ENCODE measurements at regions not wholly inside any gene's neighbourhood (a gene's known extent, or its start where the extent isn't known, plus 50 kb on each side); places are given as distances from the start of the nearest gene placed in this dataset.

- no peak for TF ChIP-seq EGR1 (IDR thresholded peaks at IDR 0.05)
- no peak for TF ChIP-seq FOXM1 (IDR thresholded peaks at IDR 0.05; ENCODE audit: borderline replicate concordance, low read depth)
- TF ChIP-seq USF1 (IDR thresholded peaks at IDR 0.05), result no peak
- TF ChIP-seq TAF1 (IDR thresholded peaks at IDR 0.05; ENCODE audit: low read depth), result no peak
- no peak for TF ChIP-seq CREB1 (IDR thresholded peaks at IDR 0.05; ENCODE audit: low read depth)
- TF ChIP-seq REST (IDR thresholded peaks at IDR 0.05; ENCODE audit: low read depth), result no peak
- no peak for TF ChIP-seq EP300 (IDR thresholded peaks at IDR 0.05; ENCODE audit: borderline replicate concordance)
- TF ChIP-seq TEAD4 (IDR thresholded peaks at IDR 0.05), result no peak
- no peak for TF ChIP-seq RAD21 (IDR thresholded peaks at IDR 0.05; ENCODE audit: low read depth)
- no peak for TF ChIP-seq ZBTB7A (IDR thresholded peaks at IDR 0.05; ENCODE audit: low read depth)
- no peak for TF ChIP-seq NFIC (IDR thresholded peaks at IDR 0.05)
- no peak for TF ChIP-seq YY1 (IDR thresholded peaks at IDR 0.05; ENCODE audit: low read depth)
- no peak for TF ChIP-seq CEBPB (IDR thresholded peaks at IDR 0.05)
- no peak for TF ChIP-seq MAX (IDR thresholded peaks at IDR 0.05)
- no peak for TF ChIP-seq TCF12 (IDR thresholded peaks at IDR 0.05; ENCODE audit: low read depth)
Measured at GRCh38 chr14:106728611-106729010, 1202.2 kb downstream of the TMEM121 start.

- TF ChIP-seq YY1 (IDR thresholded peaks at IDR 0.05; ENCODE audit: low read depth), result no peak
- TF ChIP-seq NFIC (IDR thresholded peaks at IDR 0.05), result no peak
- TF ChIP-seq TAF1 (IDR thresholded peaks at IDR 0.05; ENCODE audit: low read depth), result no peak
- TF ChIP-seq TCF12 (IDR thresholded peaks at IDR 0.05; ENCODE audit: low read depth), result no peak
- no peak for TF ChIP-seq FOXM1 (IDR thresholded peaks at IDR 0.05; ENCODE audit: borderline replicate concordance, low read depth)
- no peak for TF ChIP-seq REST (IDR thresholded peaks at IDR 0.05; ENCODE audit: low read depth)
- no peak for TF ChIP-seq MAX (IDR thresholded peaks at IDR 0.05)
- no peak for TF ChIP-seq USF1 (IDR thresholded peaks at IDR 0.05)
- TF ChIP-seq CEBPB (IDR thresholded peaks at IDR 0.05), result no peak
Measured at GRCh38 chr14:106729551-106729950, 1203.2 kb downstream of the TMEM121 start.

- TF ChIP-seq MAX (IDR thresholded peaks at IDR 0.05) (no peak), CEBPB (IDR thresholded peaks at IDR 0.05) (no peak), ZBTB7A (IDR thresholded peaks at IDR 0.05; ENCODE audit: low read depth) (no peak), EP300 (IDR thresholded peaks at IDR 0.05; ENCODE audit: borderline replicate concordance) (no peak), RAD21 (IDR thresholded peaks at IDR 0.05; ENCODE audit: low read depth) (no peak), CREB1 (IDR thresholded peaks at IDR 0.05; ENCODE audit: low read depth) (no peak), REST (IDR thresholded peaks at IDR 0.05; ENCODE audit: low read depth) (no peak)
Measured at GRCh38 chr14:106733771-106734170, 1207.4 kb downstream of the TMEM121 start.

GRCh38 chr14:106737021-106737420, 1210.6 kb downstream of the TMEM121 start:
- TF ChIP-seq EGR1 (IDR thresholded peaks at IDR 0.05) (no peak), TCF12 (IDR thresholded peaks at IDR 0.05; ENCODE audit: low read depth) (no peak), ZBTB7A (IDR thresholded peaks at IDR 0.05; ENCODE audit: low read depth) (no peak), MAX (IDR thresholded peaks at IDR 0.05) (no peak), EP300 (IDR thresholded peaks at IDR 0.05; ENCODE audit: borderline replicate concordance) (no peak), TEAD4 (IDR thresholded peaks at IDR 0.05) (no peak), FOXM1 (IDR thresholded peaks at IDR 0.05; ENCODE audit: borderline replicate concordance, low read depth) (no peak), RAD21 (IDR thresholded peaks at IDR 0.05; ENCODE audit: low read depth) (no peak), YY1 (IDR thresholded peaks at IDR 0.05; ENCODE audit: low read depth) (no peak), CEBPB (IDR thresholded peaks at IDR 0.05) (no peak), USF1 (IDR thresholded peaks at IDR 0.05) (no peak), NFIC (IDR thresholded peaks at IDR 0.05) (no peak), TAF1 (IDR thresholded peaks at IDR 0.05; ENCODE audit: low read depth) (no peak), REST (IDR thresholded peaks at IDR 0.05; ENCODE audit: low read depth) (no peak), CREB1 (IDR thresholded peaks at IDR 0.05; ENCODE audit: low read depth) (no peak)
